ENCODE measurements at regions not wholly inside any gene's neighbourhood (a gene's known extent, or its start where the extent isn't known, plus 50 kb on each side); places are given as distances from the start of the nearest gene placed in this dataset.

- H4K5ac ChIP-seq (ENCODE audit: insufficient read length, low read depth, low read length): no peak overlapping the region
- no peaks in the 10 kb centered on the region for H4K20me1 ChIP-seq (replicated peaks in 1 of 2; ENCODE audit: control insufficient read depth in 1 of 2, insufficient read depth in 2 of 2, low read length in 2 of 2)
- H3K4me2 ChIP-seq (ENCODE audit: insufficient read depth in 1 of 2, low read depth in 2 of 2, low read length in 2 of 2): no peak overlapping the region
- no peaks in the 10 kb centered on the region for H3K23me2 ChIP-seq (ENCODE audit: low read depth, low read length)
- 65% methylated on average over 1 of the region's 1 CpG; no CpG with 5 or more reads in 1 of the 2 experiments for WGBS, 2 experiments (ENCODE audit: extremely low coverage in 1 of 2, insufficient coverage in 1 of 2, insufficient read length in 1 of 2, insufficient replicate concordance in 2 of 2, low coverage in 1 of 2, low lambda C conversion rate in 2 of 2, missing lambda C conversion rate in 1 of 2)
- no peak overlapping the region for H2BK12ac ChIP-seq (ENCODE audit: low read depth, low read length)
- no peaks in the 10 kb centered on the region for H3K27me3 ChIP-seq (replicated peaks in 1 of 4; ENCODE audit: control insufficient read depth in 3 of 4, extremely low read depth in 1 of 4, insufficient read depth in 3 of 4, low read length in 3 of 4)
- no peak overlapping the region for H3K27ac ChIP-seq (ENCODE audit: low read depth, low read length)
- no peak overlapping the region for H2BK20ac ChIP-seq (ENCODE audit: low read length)
- no peak overlapping the region for H2BK5ac ChIP-seq (ENCODE audit: low read depth, low read length)
- no peak overlapping the region for H3K23ac ChIP-seq (ENCODE audit: insufficient read length)
- no peak overlapping the region for H3K18ac ChIP-seq (ENCODE audit: extremely low read depth, low read length)
- CTCF ChIA-PET (ENCODE audit: partially characterized antibody): no interaction called here
- no peaks in the 10 kb centered on the region for H3K36me3 ChIP-seq (ENCODE audit: control insufficient read depth in 2 of 4, insufficient read depth in 4 of 4, low read length in 3 of 4)
- no peak overlapping the region for H3K14ac ChIP-seq (ENCODE audit: insufficient read length)
- no peaks in the 10 kb centered on the region for H3K9me3 ChIP-seq (ENCODE audit: insufficient read depth in 2 of 2, low read depth in 1 of 2, low read length in 1 of 2)
- no peak overlapping the region for H2BK120ac ChIP-seq (replicated peaks; ENCODE audit: low read depth, low read length)
- no peak overlapping the region for H3K56ac ChIP-seq (replicated peaks; ENCODE audit: insufficient read length, low read depth, low read length)
- no peak overlapping the region for H4K91ac ChIP-seq (replicated peaks; ENCODE audit: insufficient read length, low read length)
- H4K8ac ChIP-seq (ENCODE audit: extremely low read depth, insufficient read depth, low read length): no peak overlapping the region
- TF ChIP-seq CBX5 (IDR thresholded peaks at IDR 0.05; ENCODE audit: low read depth, low read length) (no peak), CTCF (IDR thresholded peaks at IDR 0.05; ENCODE audit: control extremely low read depth in 1 of 3, insufficient read depth in 1 of 3, low read depth in 1 of 3, low read length in 3 of 3) (no peak), USF2 (IDR thresholded peaks at IDR 0.05; ENCODE audit: low read length) (no peak), POU5F1 (IDR thresholded peaks at IDR 0.05; ENCODE audit: low read depth, low read length) (no peak), SP4 (IDR thresholded peaks at IDR 0.05; ENCODE audit: low read length) (no peak), SIRT6 (IDR thresholded peaks at IDR 0.05; ENCODE audit: low read length) (no peak), SIN3A (conservative IDR thresholded peaks at IDR 0.05 in 1 of 2, IDR thresholded peaks at IDR 0.05 in 1 of 2; ENCODE audit: low read depth in 1 of 2, low read length in 2 of 2) (no peak)
- H3K4ac ChIP-seq (replicated peaks; ENCODE audit: insufficient read length, low read depth, low read length): no peak overlapping the region
- no peak overlapping the region for H2BK15ac ChIP-seq (ENCODE audit: low read length)
- no peak overlapping the region for H3K4me3 ChIP-seq (ENCODE audit: extremely low read depth in 1 of 4, insufficient read depth in 2 of 4, low read depth in 3 of 4, low read length in 4 of 4)
- POLR2A ChIA-PET (ENCODE audit: partially characterized antibody): no interaction called here
- H3K79me1 ChIP-seq (ENCODE audit: low read depth, low read length): no peaks in the 10 kb centered on the region
- no peak for FAIRE-seq
- H2AK5ac ChIP-seq (ENCODE audit: low read depth, low read length): no peak overlapping the region
- no peak overlapping the region for H2AFZ ChIP-seq (ENCODE audit: low read length)
- H3K4me1 ChIP-seq (replicated peaks in 1 of 4; ENCODE audit: control insufficient read depth in 3 of 4, insufficient read depth in 4 of 4, low read length in 3 of 4): no peaks in the 10 kb centered on the region
- DNase-seq (ENCODE audit: low read depth in 1 of 2, low spot score in 2 of 2): no peak
- H3K9ac ChIP-seq (replicated peaks in 1 of 4; ENCODE audit: extremely low read depth in 1 of 4, low read depth in 3 of 4, low read length in 3 of 4): no peak overlapping the region
- no peaks in the 10 kb centered on the region for H3K79me2 ChIP-seq (ENCODE audit: control insufficient read depth in 1 of 2, insufficient read depth in 2 of 2, low read length in 2 of 2)
These were observed 101.6 kb downstream of the RAP2A start for GRCh38 chr13:97535614-97536013.
